ENCODE measurements at regions not wholly inside any gene's neighbourhood (a gene's known extent, or its start where the extent isn't known, plus 50 kb on each side); places are given as distances from the start of the nearest gene placed in this dataset.

- no peak for TF ChIP-seq CTCF (IDR thresholded peaks at IDR 0.05)
- Mint-ChIP-seq H3K36me3 (ENCODE audit: low read depth) (no peaks in the 10 kb centered on the region), H3K4me1 (peaks cover 11% of the 10 kb centered on the region), H3K27ac (no peak overlapping the region), H3K27me3 (ENCODE audit: low read depth, poor library complexity) (peaks cover 29% of the 10 kb centered on the region), H3K4me3 (no peak overlapping the region), H3K9me3 (peaks cover 19% of the 10 kb centered on the region)
- DNase-seq, result no peak
These were observed 54.0 kb upstream of the TWIST2 start for GRCh38 chr2:238793801-238794449.

DNA sequence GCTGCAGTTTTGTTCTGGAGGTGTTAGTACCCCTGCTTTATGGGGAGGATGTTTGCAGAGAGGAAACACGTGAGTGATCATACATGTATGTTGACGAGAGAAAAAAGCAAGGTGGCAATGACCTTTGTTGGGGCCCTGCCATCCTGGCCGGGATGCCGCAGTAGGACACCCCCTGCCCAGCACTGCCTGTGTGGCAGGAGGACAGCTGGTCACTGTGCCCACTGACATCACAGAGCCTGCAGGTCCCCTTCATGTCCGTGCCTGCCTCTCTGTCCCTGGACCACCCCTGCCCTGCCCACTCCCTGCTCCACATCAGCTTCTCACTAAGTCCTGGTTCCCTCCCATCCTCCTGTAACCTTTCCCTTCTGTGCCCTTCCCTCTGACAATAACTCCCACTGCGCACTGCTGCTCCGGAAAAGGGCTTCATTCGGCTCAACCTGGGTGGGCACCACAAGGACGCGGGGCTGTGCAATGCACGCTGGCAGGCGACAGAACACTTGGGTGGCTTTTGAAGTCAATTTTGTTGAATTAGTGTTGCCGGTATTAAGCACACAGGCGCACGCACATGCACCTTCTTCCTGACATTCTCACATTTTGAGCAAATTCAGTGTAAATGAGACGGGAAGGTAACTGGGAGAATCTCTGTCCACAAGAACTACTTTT, 51.5 kb upstream of the TWIST2 start:
- Mint-ChIP-seq H3K4me3 (no peak overlapping the region), H3K9me3 (peaks cover 9% of the 10 kb centered on the region), H3K27ac (no peak overlapping the region), H3K36me3 (ENCODE audit: low read depth) (no peaks in the 10 kb centered on the region), H3K27me3 (ENCODE audit: low read depth, poor library complexity) (peaks cover 40% of the 10 kb centered on the region), H3K4me1 (no peaks in the 10 kb centered on the region)
- no peak for DNase-seq
- TF ChIP-seq CTCF (IDR thresholded peaks at IDR 0.05), result no peak

- DNase-seq, result no peak
- no peaks in the 10 kb centered on the region for H3K4me1 Mint-ChIP-seq
- H3K4me3 Mint-ChIP-seq, result no peak overlapping the region
- H3K36me3 Mint-ChIP-seq (ENCODE audit: low read depth), result no peaks in the 10 kb centered on the region
- peaks cover 46% of the 10 kb centered on the region for H3K27me3 Mint-ChIP-seq (ENCODE audit: low read depth, poor library complexity)
- TF ChIP-seq CTCF (IDR thresholded peaks at IDR 0.05), result no peak
- H3K9me3 Mint-ChIP-seq, result peaks cover 9% of the 10 kb centered on the region
- no peak overlapping the region for H3K27ac Mint-ChIP-seq
These were observed 50.3 kb upstream of the TWIST2 start for GRCh38 chr2:238797537-238797936.
